Midbrain (tissue), 1 donor: ENCODE measurements at regions not wholly inside any gene's neighbourhood (a gene's known extent, or its start where the extent isn't known, plus 50 kb on each side); places are given as distances from the start of the nearest gene placed in this dataset.
"Not testable (repeated sequence)": the region's sequence is repeated elsewhere in the genome, so short reads cannot be mapped to it uniquely, and the experiment has no call there.

ENCODE experiments used
- DNase-seq: peaks from one replicate; lab custom pipeline; 2025; lab: John Stamatoyannopoulos, UW

GRCh38 chr10:46802010-46802409, 109.2 kb upstream of the PTPN20 start:
- DNase-seq: not testable (repeated sequence)

- not testable (repeated sequence) for DNase-seq
These were observed 108.1 kb upstream of the PTPN20 start for GRCh38 chr10:46803082-46803481.

GRCh38 chr10:46810222-46810621, 101.0 kb upstream of the PTPN20 start:
- DNase-seq: not testable (repeated sequence)

- not testable (repeated sequence) for DNase-seq
These were observed 95.1 kb upstream of the PTPN20 start for GRCh38 chr10:46816126-46816525.

GRCh38 chr10:46840393-46841050, 70.7 kb upstream of the PTPN20 start:
- not testable (repeated sequence) for DNase-seq

- not testable (repeated sequence) for DNase-seq
These were observed 70.1 kb upstream of the PTPN20 start for GRCh38 chr10:46841051-46841593.

- not testable (repeated sequence) for DNase-seq
These were observed 66.0 kb upstream of the PTPN20 start for GRCh38 chr10:46845194-46845593.

GRCh38 chr10:46845640-46846039, 65.6 kb upstream of the PTPN20 start:
- not testable (repeated sequence) for DNase-seq

GRCh38 chr10:46860753-46861152, 50.5 kb upstream of the PTPN20 start:
- DNase-seq: not testable (repeated sequence)
